ENCODE measurements at regions not wholly inside any gene's neighbourhood (a gene's known extent, or its start where the extent isn't known, plus 50 kb on each side); places are given as distances from the start of the nearest gene placed in this dataset.

- TF ChIP-seq, protein P1, sequence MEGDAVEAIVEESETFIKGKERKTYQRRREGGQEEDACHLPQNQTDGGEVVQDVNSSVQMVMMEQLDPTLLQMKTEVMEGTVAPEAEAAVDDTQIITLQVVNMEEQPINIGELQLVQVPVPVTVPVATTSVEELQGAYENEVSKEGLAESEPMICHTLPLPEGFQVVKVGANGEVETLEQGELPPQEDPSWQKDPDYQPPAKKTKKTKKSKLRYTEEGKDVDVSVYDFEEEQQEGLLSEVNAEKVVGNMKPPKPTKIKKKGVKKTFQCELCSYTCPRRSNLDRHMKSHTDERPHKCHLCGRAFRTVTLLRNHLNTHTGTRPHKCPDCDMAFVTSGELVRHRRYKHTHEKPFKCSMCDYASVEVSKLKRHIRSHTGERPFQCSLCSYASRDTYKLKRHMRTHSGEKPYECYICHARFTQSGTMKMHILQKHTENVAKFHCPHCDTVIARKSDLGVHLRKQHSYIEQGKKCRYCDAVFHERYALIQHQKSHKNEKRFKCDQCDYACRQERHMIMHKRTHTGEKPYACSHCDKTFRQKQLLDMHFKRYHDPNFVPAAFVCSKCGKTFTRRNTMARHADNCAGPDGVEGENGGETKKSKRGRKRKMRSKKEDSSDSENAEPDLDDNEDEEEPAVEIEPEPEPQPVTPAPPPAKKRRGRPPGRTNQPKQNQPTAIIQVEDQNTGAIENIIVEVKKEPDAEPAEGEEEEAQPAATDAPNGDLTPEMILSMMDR (IDR thresholded peaks at IDR 0.05), result no peak
- TF ChIP-seq POLR2A (IDR thresholded peaks at IDR 0.05), result no peak
Observed at GRCh38 chr1:193366764-193367507, 180.5 kb upstream of the B3GALT2 start.
